ENCODE measurements at regions not wholly inside any gene's neighbourhood (a gene's known extent, or its start where the extent isn't known, plus 50 kb on each side); places are given as distances from the start of the nearest gene placed in this dataset.
A peak's percentile ranks its signal among the peaks of the same experiment; 100 is the strongest.
"Not testable (repeated sequence)": the region's sequence is repeated elsewhere in the genome, so short reads cannot be mapped to it uniquely, and the experiment has no call there.

DNA sequence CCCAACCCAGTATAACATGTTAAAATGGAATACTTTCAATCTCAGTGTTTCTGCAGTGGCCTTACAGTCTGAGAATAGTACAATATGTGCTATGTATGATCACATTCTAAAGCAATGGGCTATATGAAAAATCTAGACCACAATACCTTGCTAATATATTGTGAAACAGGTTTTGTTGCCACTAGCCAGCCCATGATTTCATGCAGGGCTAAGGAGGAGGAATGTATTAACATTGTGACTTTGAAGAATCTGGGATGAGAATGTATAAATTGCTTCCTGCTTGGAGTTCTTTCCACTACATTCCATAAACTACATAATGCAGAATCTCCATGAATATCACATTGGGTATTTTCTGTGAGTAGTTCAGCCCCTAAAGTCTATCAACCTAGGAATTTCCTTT, 935.4 kb upstream of the GRIA3 start:
- intact Hi-C loops (cut with DNase I) = no loop called here
- no peak for DNase-seq

DNA sequence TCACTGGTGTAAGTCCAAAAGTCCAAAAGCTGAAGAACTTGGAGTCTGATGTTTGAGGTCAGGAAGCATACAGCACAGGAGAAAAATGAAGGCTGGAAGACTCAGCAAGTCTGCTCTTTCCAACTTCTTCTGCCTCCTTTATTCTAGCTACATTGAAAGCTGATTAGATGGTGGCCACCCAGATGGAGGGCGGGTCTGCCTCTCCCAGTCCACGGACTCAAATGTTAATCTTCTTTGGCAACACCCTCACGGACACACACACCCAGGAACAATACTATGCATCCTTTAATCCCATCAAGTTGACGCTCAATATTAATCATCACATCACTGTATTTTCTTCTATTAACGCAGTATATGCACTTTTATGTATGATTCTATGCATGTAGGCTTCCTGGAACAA, 931.6 kb upstream of the GRIA3 start:
- DNase-seq = no peak
- intact Hi-C loops (cut with DNase I) = no loop called here

DNA sequence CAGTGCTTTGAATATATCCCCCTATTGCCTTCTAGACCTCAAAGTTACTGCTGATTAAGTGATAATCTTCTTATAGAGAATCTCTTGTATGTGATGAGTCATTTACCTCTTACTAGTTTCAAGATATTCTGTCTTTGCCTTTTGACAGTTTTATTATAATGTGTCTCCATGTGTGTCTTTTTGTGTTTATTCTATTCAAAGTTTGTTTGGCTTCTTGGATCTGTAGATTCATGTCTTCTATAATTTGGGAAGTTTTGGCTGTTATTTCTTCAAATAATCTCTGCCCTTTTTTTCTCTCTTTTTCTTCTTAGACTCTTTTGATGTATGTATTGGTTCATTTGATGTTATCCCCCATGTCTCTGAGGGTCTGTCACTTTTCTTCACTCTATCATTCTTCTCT, 915.7 kb upstream of the GRIA3 start:
- intact Hi-C loops (cut with DNase I) = no loop called here
- no peak for DNase-seq

DNA sequence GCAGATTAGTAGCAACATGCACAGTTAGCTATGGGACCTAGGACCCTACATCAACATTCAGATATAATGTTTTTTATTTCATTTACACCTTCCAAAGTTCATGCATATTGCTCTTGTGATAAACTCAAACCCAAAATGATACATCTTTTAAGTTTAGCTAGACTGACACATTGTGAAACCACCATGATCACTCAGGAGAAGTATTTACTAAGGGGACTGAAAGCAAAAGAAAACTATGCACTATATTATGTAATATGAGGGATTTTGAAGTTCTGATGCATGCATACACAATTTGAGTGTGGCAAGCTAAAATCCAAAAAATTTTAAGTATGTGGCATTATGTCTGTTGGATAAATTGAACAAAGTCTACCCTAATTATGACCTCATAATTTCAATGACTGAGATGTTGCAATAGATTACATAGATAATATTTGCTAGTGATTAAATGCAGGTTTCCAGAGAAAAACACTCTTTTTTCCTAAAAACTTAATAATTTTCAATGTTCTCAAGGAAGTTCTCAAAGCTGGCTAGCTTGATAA, 914.8 kb upstream of the GRIA3 start:
- intact Hi-C loops (cut with DNase I) = no loop called here
- no peak for DNase-seq

DNA sequence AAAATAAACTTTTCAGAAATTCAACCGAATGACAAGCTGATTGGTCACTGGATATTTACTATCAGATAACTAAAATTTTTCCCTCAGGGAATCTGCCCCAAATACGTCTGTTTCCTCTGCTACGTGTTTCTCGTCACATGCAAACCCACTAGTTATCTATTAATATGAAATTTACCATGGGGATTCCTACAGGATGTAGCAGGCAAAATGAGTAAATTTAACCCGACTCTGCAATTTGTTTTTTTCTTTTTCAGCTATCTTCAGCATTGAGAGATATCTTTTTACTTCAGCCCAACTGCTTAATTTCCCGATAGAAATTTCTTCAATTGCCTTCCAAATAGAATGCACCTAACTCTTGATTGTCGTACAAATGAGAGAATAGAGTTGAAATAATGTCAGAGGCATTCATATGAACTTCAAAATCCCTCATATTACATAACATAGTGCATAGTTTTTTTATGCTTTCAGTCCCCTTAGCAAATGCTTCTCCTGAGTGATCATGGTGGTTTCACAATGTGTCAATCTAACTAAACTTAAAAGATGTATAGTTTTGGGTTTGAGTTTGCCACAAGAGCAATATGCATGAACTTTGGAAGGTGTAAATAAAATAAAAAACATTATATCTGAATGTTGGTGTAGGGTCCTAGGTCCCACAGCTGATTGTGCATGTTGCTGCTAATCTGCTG, 913.1 kb upstream of the GRIA3 start:
- intact Hi-C loops (cut with DNase I) = no loop called here
- no peak for DNase-seq

DNA sequence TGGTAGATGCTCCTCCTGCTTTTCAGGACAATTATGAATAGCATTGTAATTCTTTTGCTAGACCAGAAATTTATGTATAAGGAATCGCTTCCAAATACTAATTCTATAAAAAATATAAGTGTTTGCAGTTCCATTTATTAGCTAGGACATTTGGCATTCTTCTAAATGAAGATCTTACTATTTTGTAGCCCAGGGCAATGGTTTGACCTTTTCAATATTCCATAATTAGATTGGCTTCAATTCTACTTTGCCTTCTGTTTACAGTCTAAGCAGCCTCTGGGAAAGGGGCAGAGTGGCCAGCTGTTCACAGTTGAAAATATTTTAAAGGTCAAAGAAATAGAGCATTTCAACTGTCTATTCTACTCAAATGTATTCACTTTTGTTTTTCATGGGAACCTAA, 912.1 kb upstream of the GRIA3 start:
- intact Hi-C loops (cut with DNase I) = no loop called here
- DNase-seq = no peak

DNA sequence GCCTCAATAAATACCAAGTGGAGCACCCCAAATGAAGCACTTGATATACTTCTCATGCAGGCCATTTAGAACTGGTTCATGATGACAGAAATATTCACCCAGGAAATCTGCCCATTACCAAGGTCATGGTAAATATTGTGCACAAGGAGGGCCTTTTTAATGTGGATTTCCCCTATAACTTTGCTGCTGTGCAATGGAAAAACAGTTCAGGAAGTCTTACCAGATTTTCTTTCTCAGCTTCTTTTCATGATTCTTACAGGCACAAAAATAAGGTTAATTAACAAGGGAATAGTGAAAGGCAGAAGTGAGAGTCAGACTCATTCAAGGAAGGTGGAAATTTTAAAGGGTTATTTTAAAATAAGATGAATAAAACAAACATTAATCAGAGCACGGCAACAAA, 904.3 kb upstream of the GRIA3 start:
- no peak for DNase-seq
- intact Hi-C loops (cut with DNase I) = no loop called here

DNA sequence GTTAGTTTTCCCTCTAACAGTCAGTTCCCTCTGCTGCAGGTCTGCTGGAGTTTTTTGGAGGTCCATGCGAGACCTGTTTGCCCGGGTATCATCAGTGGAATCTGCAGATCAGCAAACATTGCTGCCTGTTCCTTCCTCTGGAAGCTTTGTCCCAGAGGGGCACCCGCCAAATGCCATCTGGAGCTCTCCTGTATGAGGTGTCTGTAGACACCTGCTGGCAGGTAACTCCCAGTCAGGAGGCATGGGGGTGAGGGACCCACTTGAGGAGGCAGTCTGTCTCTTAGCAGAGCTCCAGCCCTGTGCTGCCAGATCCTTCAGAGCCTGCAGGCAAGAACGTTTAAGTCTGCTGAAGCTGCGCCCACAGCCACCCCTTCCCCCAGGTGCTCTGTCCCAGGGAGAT, 884.3 kb upstream of the GRIA3 start:
- intact Hi-C loops (cut with DNase I) = not testable (repeated sequence)
- DNase-seq = peak in 2 of 10 donors; percentile 62 to 63

DNA sequence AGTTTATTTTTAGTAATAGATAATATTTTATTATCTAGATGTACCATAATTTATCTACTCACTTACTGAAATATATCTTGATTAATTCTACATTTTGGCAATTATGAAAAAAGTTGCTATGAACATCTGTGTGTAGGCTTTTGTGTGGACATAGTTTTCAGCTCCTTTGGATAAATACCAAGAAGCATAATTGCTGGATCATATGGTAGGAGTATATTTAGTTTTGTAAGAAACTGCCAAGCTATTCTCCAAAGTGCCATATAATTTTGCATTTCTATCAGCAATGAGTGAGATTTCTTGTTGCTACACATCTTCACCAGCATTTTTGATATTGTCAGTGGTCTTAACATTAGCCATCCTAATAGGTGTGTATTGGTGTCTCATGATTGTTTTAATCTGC, 882.6 kb upstream of the GRIA3 start:
- intact Hi-C loops (cut with DNase I) = no loop called here
- DNase-seq = no peak

DNA sequence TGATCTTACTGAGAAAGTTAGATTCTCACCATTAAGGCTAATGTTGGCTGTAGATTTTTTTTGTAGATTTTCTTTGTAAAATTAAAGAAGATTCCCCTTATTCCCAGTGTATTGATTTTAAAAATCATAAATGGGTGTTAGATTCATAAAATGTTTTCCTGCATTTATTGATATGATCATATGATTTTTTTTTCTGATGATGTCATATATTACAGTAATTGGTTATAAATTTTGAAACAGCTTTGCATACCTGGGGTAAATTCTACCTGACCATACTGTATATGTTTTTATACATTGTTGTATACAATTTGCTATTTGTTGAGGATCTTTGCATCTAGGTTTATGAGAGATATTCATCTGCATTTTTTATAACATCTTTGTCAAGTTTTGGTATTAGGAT, 880.3 kb upstream of the GRIA3 start:
- no peak for DNase-seq
- intact Hi-C loops (cut with DNase I) = no loop called here

DNA sequence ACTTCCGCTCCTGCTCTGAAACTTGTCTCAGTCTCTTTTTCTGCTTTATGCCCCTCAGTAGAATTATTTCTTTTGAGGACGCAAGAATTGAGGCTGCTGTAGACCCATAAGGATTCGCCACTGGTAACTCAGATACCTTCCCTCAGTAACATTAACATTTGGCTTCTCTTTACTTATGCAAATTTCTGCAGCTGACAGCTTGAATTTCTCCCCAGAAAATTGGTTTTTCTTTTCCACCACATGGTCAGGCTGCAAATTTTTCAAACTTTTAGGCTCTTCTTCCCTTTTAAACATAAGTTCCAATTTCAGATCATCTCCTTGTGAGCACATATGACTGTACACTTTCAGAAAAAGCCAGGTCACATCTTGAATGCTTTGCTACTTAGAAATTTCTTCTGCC, 839.3 kb upstream of the GRIA3 start:
- intact Hi-C loops (cut with DNase I) = no loop called here
- DNase-seq = no peak

DNA sequence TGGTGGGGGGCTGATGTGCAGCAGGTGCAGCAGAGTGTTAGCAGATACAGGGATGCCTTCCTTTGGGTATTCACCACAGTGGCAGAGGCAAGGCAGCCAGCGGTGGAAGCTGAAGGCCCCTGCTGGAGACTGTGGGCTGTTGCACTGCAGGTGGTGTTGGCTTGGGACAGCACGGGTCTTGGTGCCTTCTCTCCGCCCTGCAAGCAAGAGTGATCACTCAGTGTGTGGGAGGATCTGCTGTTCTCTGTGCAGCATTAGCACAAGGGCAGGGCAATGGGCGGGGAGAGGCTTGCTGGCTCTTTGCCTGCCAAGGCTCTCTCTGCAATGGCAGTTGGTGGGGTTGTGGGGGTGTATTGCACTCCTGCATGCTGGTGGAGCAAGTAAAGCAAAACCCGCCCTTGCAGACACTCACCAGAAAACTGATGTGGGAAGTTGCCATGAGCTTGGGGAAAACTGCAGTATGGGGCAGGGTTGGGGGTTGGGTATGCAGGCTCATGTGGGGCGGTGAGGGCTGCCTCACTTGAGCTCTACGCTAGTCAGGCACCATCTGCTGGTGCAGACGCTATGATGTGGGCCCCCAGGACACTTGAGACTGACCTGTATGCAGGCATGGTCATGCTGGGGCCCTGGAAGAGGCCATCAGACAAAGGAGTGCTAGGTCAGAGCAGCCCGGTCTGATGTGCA, 820.8 kb upstream of the GRIA3 start:
- intact Hi-C loops (cut with DNase I) = no loop called here
- DNase-seq = peak in 2 of 10 donors; percentile 35 to 55

DNA sequence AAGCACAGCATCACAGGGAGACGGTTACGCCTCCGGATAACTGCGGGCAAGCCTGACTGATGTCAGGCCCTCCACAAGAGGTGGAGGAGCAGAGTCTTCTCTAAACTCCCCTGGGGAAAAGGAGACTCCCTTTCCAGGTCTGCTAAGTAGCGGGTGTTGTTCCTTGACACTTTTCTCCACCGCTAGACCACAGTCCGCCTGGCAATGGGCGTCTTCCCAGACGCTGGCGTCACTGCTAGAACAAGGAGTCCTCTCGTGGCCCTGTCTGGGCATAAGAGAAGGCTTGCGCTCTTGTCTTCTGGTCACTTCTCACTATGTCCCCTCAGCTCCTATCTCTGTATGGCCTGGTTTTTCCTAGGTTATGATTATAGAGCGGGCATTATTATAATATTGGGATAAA, 808.5 kb upstream of the GRIA3 start:
- intact Hi-C loops (cut with DNase I) = not testable (repeated sequence)

DNA sequence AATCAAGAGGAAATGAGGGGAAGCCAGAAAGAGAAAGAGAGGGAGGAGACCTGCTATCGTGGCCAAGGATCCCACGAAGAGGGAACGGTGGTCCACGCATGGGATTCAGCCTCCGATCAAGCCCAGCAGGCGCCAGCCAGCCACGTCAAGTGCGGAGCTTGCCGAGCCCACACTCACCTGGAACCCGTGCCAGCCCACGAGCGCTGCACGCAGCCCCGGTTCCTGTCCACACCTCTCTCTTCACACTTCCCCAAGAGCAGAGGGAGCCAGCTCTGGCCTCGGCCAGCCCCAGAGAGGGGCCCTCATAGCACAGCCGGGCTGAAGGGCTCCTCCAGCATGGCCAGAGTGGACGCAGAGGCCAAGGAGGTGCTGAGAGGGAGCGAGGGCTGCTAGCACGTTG, 795.1 kb upstream of the GRIA3 start:
- peak in 1 of 10 donors; percentile 61 for DNase-seq
- intact Hi-C loops (cut with DNase I) = no loop called here

More for the DNA sequence above, 808.5 kb upstream of the GRIA3 start:
- not testable (repeated sequence) for DNase-seq

DNA sequence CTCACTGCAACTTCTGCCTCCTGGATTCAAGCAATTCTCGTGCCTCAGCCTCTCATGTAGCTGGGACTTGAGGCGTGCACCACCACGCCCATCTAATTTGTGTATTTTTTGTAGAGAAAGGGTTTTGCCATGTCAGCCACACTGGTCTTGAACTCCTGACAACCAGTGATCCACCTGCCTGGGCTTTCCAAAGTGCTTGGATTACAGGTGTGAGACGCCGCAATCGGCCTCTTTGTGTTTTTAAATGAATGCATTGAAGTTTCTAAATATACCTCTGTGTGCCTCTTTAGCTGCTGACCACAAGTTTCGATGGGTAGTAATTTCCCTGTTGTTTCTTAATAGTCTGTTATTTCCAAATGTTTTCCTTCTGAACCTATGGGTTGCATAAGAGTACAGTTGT, 765.3 kb upstream of the GRIA3 start:
- intact Hi-C loops (cut with DNase I) = no loop called here
- DNase-seq = no peak

DNA sequence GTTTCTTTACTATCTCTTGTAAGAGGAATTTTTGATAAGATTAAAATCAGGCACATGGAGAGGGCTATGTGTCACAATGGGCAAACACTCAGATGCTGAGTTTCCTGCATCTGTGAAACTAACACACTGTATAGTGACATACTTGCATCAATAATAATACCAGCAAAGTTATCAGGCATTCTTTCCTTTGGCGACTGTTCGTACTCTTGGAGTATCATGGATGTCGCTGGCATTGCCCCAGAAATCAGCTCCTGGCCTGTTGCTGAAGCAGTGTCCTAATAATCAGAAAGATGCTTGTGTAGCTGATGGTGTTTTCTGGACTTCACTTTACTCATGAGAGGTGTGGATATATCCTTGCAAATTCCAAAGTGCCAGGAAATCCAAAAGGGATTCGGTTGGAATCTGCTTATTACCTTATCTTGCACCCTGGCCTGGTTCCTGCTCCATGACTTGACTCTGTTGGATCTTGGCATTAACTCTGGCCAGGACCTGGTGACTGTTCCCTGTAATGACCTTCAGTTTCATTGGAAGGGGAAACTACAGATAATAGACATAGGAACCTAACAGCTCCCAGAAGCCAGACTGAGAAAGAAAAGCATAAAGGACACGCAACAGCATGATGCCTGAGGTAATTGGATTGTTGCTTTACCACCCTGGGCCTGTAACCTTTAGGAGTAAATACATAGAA, 762.5 kb upstream of the GRIA3 start:
- intact Hi-C loops (cut with DNase I) = no loop called here
- DNase-seq = no peak

DNA sequence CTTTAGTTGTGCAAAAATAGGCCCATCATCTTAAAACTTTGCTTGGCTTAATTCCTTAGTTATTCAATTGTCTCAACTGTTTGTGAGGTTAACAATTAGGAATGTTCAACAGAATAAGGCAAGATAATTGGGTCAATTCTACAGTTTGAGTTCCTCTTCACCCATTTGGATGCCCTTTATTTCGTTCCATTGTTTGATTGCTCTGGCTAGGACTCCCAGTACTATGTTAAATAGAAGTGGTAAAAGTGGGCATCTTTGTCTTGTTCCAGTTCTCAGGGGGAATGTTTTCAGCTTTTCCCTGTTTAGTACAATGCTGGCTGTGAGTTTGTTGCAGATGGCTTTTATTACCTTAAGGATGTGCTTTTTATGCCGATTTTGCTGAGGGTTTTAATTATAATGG, 761.5 kb upstream of the GRIA3 start:
- DNase-seq = no peak
- intact Hi-C loops (cut with DNase I) = no loop called here

DNA sequence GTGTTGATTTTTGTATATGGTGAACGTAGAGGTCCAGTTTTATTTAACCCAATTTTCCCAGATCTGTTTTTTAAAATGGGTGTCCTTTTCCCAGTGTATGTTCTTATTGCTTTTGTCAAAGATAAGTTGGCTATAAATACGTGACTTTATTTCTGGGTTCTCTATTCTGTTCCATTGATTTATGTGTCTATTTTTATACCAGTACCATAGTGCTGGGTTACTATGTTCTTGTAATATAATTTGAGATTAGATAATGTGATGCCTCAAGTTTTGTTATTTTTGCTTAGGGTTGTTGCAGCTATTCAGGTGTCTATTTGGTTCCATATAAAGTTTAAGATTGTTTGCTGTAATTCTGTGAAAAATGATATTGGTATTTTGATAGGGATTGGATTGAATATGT, 749.1 kb upstream of the GRIA3 start:
- intact Hi-C loops (cut with DNase I) = no loop called here
- DNase-seq = no peak

DNA sequence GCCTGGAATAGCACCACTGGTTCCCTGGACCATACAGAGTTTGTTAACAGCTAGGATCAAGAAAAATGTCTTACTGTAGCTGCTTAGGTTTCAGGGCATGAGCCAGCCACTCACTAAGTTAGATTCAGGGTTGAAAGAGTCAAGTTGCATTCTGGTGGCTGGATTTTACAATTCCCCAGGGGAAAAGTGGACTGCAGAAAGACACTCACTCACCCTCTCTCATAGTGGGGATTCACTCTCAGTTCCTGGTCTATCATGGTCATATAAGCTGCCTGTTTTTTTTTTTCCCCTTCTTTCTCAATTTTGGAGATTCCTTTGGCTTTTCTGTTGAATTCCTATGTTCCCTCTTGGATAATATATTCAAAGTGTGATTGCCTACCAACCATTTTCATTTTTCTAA, 744.2 kb upstream of the GRIA3 start:
- DNase-seq = no peak
- intact Hi-C loops (cut with DNase I) = no loop called here

DNA sequence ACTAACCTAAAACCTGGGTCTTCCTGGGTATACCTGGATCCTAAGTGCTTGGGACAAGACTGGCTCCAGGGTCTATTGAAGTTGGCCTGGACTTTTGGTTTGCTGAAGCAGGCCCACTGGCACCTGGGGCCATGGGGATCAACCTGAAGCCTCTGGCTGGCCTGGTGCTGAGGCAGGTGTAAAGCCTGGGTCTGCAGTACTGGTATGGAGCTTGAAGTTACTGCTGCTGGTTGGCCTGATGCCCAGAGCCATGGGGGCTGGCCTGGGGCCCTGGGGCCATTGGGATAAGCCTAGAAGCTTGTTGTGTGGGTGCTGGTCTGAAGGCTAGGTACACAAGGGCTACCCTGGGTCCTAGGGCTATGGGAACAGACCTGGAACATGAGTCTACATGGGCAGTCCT, 743.2 kb upstream of the GRIA3 start:
- intact Hi-C loops (cut with DNase I) = no loop called here
- DNase-seq = peak in 2 of 10 donors; percentile 47 to 72

DNA sequence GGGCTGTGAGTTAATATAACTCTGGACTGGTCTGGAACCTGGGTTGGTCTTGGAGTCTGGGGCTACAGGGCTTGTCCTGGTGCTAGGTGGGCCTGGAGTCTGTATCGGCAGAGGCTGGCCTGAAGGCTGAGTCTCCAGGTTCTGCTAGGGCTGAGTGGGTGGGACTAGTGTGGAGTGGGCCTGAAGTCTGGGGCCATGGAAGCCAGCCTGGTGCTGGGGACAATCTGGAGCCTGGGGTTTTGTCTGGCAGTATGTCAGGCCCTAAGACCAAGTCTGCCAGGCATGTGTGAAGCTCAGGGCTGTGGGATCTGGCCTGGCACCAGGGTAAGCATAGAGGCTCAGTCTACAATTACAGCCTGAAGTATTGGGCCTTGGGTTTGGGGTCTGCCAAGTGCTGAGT, 742.6 kb upstream of the GRIA3 start:
- DNase-seq = peak in 1 of 10 donors; percentile 42
- intact Hi-C loops (cut with DNase I) = no loop called here

DNA sequence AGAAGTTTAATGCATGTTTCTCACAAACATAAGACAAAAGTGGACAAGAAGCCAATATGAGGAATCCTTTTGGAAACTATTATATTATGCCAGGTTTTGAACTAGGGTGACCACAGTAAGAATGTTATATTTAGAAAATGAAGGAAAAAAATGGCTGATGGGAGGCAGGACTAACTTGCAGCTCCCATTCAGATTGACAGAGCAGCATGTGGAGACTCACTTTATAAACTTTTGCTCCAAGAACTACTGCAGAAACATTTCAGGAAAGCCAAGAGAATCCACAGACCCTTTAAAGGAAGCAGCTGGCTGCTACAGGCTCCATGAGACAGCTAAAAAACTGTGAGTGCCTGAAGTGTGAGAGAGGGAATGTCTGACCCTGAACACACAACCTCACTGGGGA, 738.6 kb upstream of the GRIA3 start:
- intact Hi-C loops (cut with DNase I) = no loop called here
- DNase-seq = no peak

Measured in posterior cingulate gyrus (tissue), 11 donors.